Activated CD4-positive, alpha-beta T cell treated with anti-CD3 and anti-CD28 coated beads, Interleukin-2, amount 50 U/mL, for 24 hours (primary cell): ENCODE measurements at regions not wholly inside any gene's neighbourhood (a gene's known extent, or its start where the extent isn't known, plus 50 kb on each side); places are given as distances from the start of the nearest gene placed in this dataset.

Experiments
- DNase-seq, 2 donors: peaks; one replicate each; pipeline ENCODE4 v3.0.0-alpha.2; 2020; ENCODE audit warnings: low read depth in 1 of 2, low spot score in 1 of 2

GRCh38 chr15:77557564-77557963 is 75.1 kb downstream of the LINGO1 start:
- no peak for DNase-seq

- DNase-seq, result no peak
Observed at GRCh38 chr15:77557144-77557543, 75.6 kb downstream of the LINGO1 start.

- DNase-seq, result no peak
Observed at GRCh38 chr15:77556622-77557021, 76.1 kb downstream of the LINGO1 start.

- DNase-seq, result no peak
Observed at GRCh38 chr15:77555232-77555631, 77.5 kb downstream of the LINGO1 start.

- DNase-seq, result no peak
Observed at GRCh38 chr15:77554306-77555080, 78.2 kb downstream of the LINGO1 start.

GRCh38 chr15:77553695-77554094 is 79.0 kb downstream of the LINGO1 start:
- no peak for DNase-seq

- DNase-seq, result no peak
Observed at GRCh38 chr15:77553257-77553656, 79.5 kb downstream of the LINGO1 start.

- no peak for DNase-seq
Observed at GRCh38 chr15:77552066-77552465, 80.6 kb downstream of the LINGO1 start.

GRCh38 chr15:77550301-77551251 is 82.1 kb downstream of the LINGO1 start:
- DNase-seq, result no peak

GRCh38 chr15:77549576-77550288 is 83.0 kb downstream of the LINGO1 start:
- no peak for DNase-seq

- DNase-seq, result no peak
Observed at GRCh38 chr15:77548589-77549557, 83.8 kb downstream of the LINGO1 start.

GRCh38 chr15:77547801-77548588 is 84.7 kb downstream of the LINGO1 start:
- no peak for DNase-seq

- DNase-seq, result no peak
Observed at GRCh38 chr15:77546870-77547269, 85.8 kb downstream of the LINGO1 start.

GRCh38 chr15:77546050-77546501 is 86.6 kb downstream of the LINGO1 start:
- no peak for DNase-seq

- no peak for DNase-seq
Observed at GRCh38 chr15:77545058-77545457, 87.7 kb downstream of the LINGO1 start.

GRCh38 chr15:77544162-77544561 is 88.5 kb downstream of the LINGO1 start:
- no peak for DNase-seq

- DNase-seq, result peak; percentile 62 to 63
Observed at GRCh38 chr15:77543159-77543882, 89.4 kb downstream of the LINGO1 start.

GRCh38 chr15:77542491-77543001 is 90.2 kb downstream of the LINGO1 start:
- DNase-seq, result no peak
